Activated T-helper 1 cell treated with Interleukin-2 at 50 U/mL for 16 hours (primary cell): ENCODE measurements at regions not wholly inside any gene's neighbourhood (a gene's known extent, or its start where the extent isn't known, plus 50 kb on each side); places are given as distances from the start of the nearest gene placed in this dataset.

ENCODE experiments used
- DNase-seq: peaks from one replicate; pipeline ENCODE4 v3.0.0-alpha.2; 2020; ENCODE audit warnings: low read depth

DNA sequence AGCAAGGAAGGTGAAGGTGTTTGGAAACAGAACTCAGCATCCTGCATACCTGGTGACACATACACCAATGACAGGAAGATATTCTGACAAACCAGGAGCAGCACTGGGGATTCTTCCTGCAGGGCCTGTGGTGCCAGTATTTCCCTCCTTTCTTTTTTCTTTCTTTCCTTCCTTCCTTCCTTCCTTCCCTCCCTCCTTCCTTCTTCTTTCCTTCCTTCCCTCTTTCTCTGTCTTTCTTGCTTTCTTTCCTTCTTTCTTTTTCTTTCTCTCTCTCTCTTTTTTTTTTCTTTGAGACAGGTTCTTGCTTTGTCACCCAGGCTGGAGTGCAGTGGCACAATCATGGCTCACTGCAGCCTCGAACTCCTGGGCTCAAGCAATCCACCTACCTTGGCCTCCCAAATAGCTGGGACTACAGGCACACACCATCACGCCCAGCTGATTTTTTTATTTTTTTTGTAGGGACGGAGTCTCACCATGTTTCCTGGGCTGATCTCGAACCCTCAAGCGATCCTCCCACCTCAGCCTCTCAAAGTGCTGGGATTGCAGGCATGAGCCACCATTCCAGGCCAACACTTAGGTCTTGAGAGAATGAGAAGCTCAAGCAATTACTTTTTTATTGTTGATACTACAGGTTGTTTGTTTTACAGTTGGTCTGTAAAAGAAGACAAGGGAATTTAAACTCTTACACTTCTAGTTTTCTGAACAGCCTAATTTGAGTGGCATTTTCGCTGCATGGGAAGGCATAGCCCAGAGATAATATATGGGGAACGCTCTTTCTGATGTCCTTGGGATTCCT, 54.7 kb upstream of the GATA6 start:
- DNase-seq, result no peak

GRCh38 chr18:22115573-22115972, 53.8 kb upstream of the GATA6 start:
- no peak for DNase-seq
